H1 (cell line): ENCODE measurements at regions not wholly inside any gene's neighbourhood (a gene's known extent, or its start where the extent isn't known, plus 50 kb on each side); places are given as distances from the start of the nearest gene placed in this dataset.

Source experiments
- CTCF ChIA-PET: fragments of 300-600 bp; sonication (Branson Sonifier 250); formaldehyde crosslinking; loops from one replicate; lab custom pipeline; 2021; ENCODE audit not compliant: partially characterized antibody; lab: Charles Lee
- POLR2A ChIA-PET: fragments of 300-600 bp; sonication (Branson Sonifier 250); formaldehyde crosslinking; loops from one replicate; lab custom pipeline; 2021; ENCODE audit warnings: inconsistent platforms; ENCODE audit not compliant: partially characterized antibody; lab: Charles Lee
- DNase-seq, 2 experiments: peaks; one replicate each; pipeline versions ENCODE4 v3.0.0 to v3.0.0-alpha.2; 2010 to 2022; ENCODE audit warnings: low spot score in 2 of 2, low read depth in 1 of 2, mixed read lengths in 1 of 2
- FAIRE-seq: peaks from 2 replicates; lab custom pipeline; 2011; peaks lifted over from hg19 to GRCh38; lab: Jason Lieb, UNC
- H2AFZ ChIP-seq: 2 replicates; pipeline ENCODE4 v1.8.1; 2012; ENCODE audit warnings: low read length, inconsistent platforms
- H2AK5ac ChIP-seq: 2 replicates; pipeline ENCODE4 v1.6.1; 2013; ENCODE audit warnings: low read depth, low read length
- H2BK120ac ChIP-seq: replicated peaks from 2 replicates; pipeline ENCODE3; 2013; ENCODE audit warnings: low read depth, low read length, inconsistent platforms
- H2BK12ac ChIP-seq: 2 replicates; pipeline ENCODE4 v1.6.1; 2013; ENCODE audit warnings: low read depth, low read length
- H2BK15ac ChIP-seq: 2 replicates; pipeline ENCODE4 v1.6.1; 2013; ENCODE audit warnings: low read length
- H2BK20ac ChIP-seq: 2 replicates; pipeline ENCODE4 v1.6.1; 2013; ENCODE audit warnings: low read length
- H2BK5ac ChIP-seq: 2 replicates; pipeline ENCODE4 v1.6.1; 2013; ENCODE audit warnings: low read depth, low read length
- H3K14ac ChIP-seq: 2 replicates; pipeline ENCODE4 v1.6.1; 2013; ENCODE audit warnings: inconsistent platforms; ENCODE audit not compliant: insufficient read length
- H3K18ac ChIP-seq: 2 replicates; pipeline ENCODE4 v1.6.1; 2013; ENCODE audit warnings: low read length; ENCODE audit errors: extremely low read depth
- H3K23ac ChIP-seq: 2 replicates; pipeline ENCODE4 v1.6.1; 2013; ENCODE audit warnings: inconsistent platforms; ENCODE audit not compliant: insufficient read length
- H3K23me2 ChIP-seq: 2 replicates; pipeline ENCODE4 v1.6.1; 2013; ENCODE audit warnings: low read depth, low read length
- H3K27ac ChIP-seq: 2 replicates; pipeline ENCODE4 v1.6.1; 2011; ENCODE audit warnings: low read depth, low read length, inconsistent platforms
- H3K27me3 ChIP-seq, 4 experiments: replicated peaks in 1 of 4; 1 replicate in 1 of 4; 2 replicates in 3 of 4; pipeline versions ENCODE4 v1.6.1 to v1.8.1; 2011 to 2013; ENCODE audit warnings: low read length in 3 of 4, mild to moderate bottlenecking in 3 of 4, inconsistent platforms in 2 of 4, mixed read lengths in 2 of 4, moderate library complexity in 1 of 4; ENCODE audit not compliant: control insufficient read depth in 3 of 4, insufficient read depth in 3 of 4; ENCODE audit errors: extremely low read depth in 1 of 4
- H3K36me3 ChIP-seq, 4 experiments: 2 replicates each; pipeline versions ENCODE4 v1.6.1 to v1.8.1; 2011 to 2013; ENCODE audit warnings: mild to moderate bottlenecking in 4 of 4, low read length in 3 of 4, moderate library complexity in 2 of 4, control low read depth in 1 of 4, inconsistent platforms in 1 of 4; ENCODE audit not compliant: insufficient read depth in 4 of 4, control insufficient read depth in 2 of 4
- H3K4ac ChIP-seq: replicated peaks from 2 replicates; pipeline ENCODE3; 2013; ENCODE audit warnings: low read length, low read depth, mixed read lengths, inconsistent platforms; ENCODE audit not compliant: insufficient read length
- H3K4me1 ChIP-seq, 4 experiments: replicated peaks in 1 of 4; 1 replicate in 1 of 4; 2 replicates in 3 of 4; pipeline versions ENCODE4 v1.6.1 to v1.8.1; 2011 to 2013; ENCODE audit warnings: low read length in 3 of 4, inconsistent platforms in 2 of 4, mixed read lengths in 1 of 4; ENCODE audit not compliant: insufficient read depth in 4 of 4, control insufficient read depth in 3 of 4
- H3K4me2 ChIP-seq, 2 experiments: 2 replicates each; pipeline versions ENCODE4 v1.6.1 to v1.8.1; 2011 to 2013; ENCODE audit warnings: low read depth in 2 of 2, low read length in 2 of 2, control low read depth in 1 of 2, inconsistent platforms in 1 of 2, mild to moderate bottlenecking in 1 of 2; ENCODE audit not compliant: insufficient read depth in 1 of 2
- H3K4me3 ChIP-seq, 4 experiments: fragments of 200-600, 300-600 bp in 1 of 4; sonication (generic), shearing (Covaris generic), sonication (Bioruptor Twin) in 1 of 4; 2 replicates each; pipeline versions ENCODE4 v1.5.1 to v1.8.1; 2011 to 2016; ENCODE audit warnings: low read length in 4 of 4, low read depth in 3 of 4, control low read depth in 2 of 4, inconsistent platforms in 2 of 4, mild to moderate bottlenecking in 2 of 4, mixed read lengths in 1 of 4, moderate library complexity in 1 of 4; ENCODE audit not compliant: insufficient read depth in 2 of 4; ENCODE audit errors: extremely low read depth in 1 of 4
- H3K56ac ChIP-seq: replicated peaks from 2 replicates; pipeline ENCODE3; 2013; ENCODE audit warnings: low read depth, mild to moderate bottlenecking, mixed read lengths, low read length, inconsistent platforms; ENCODE audit not compliant: insufficient read length
- H3K79me1 ChIP-seq: 2 replicates; pipeline ENCODE4 v1.6.1; 2013; ENCODE audit warnings: low read depth, low read length, control low read depth
- H3K79me2 ChIP-seq, 2 experiments: 2 replicates each; pipeline versions ENCODE4 v1.6.1 to v1.8.1; 2012 to 2013; ENCODE audit warnings: low read length in 2 of 2, mild to moderate bottlenecking in 2 of 2, inconsistent platforms in 1 of 2; ENCODE audit not compliant: insufficient read depth in 2 of 2, control insufficient read depth in 1 of 2
- H3K9ac ChIP-seq, 4 experiments: replicated peaks in 1 of 4; 1 replicate in 1 of 4; 2 replicates in 3 of 4; pipeline versions ENCODE4 v1.6.1 to v1.8.1; 2011 to 2013; ENCODE audit warnings: low read depth in 3 of 4, low read length in 3 of 4, control low read depth in 2 of 4, mild to moderate bottlenecking in 2 of 4, moderate library complexity in 2 of 4, inconsistent platforms in 1 of 4; ENCODE audit errors: extremely low read depth in 1 of 4
- H3K9me3 ChIP-seq, 2 experiments: 2 replicates each; pipeline versions ENCODE4 v1.6.1 to v1.8.1; 2012 to 2013; ENCODE audit warnings: mild to moderate bottlenecking in 2 of 2, moderate library complexity in 2 of 2, control low read depth in 1 of 2, inconsistent platforms in 1 of 2, low read depth in 1 of 2, low read length in 1 of 2, mixed read lengths in 1 of 2; ENCODE audit not compliant: insufficient read depth in 2 of 2
- H4K20me1 ChIP-seq, 2 experiments: replicated peaks in 1 of 2; 2 replicates each; pipeline versions ENCODE3 to v1.8.1; 2011 to 2013; ENCODE audit warnings: inconsistent platforms in 2 of 2, low read length in 2 of 2, mild to moderate bottlenecking in 1 of 2; ENCODE audit not compliant: insufficient read depth in 2 of 2, control insufficient read depth in 1 of 2
- H4K5ac ChIP-seq: 2 replicates; pipeline ENCODE4 v1.6.1; 2013; ENCODE audit warnings: low read length, low read depth, mixed read lengths, inconsistent platforms; ENCODE audit not compliant: insufficient read length
- H4K8ac ChIP-seq: 2 replicates; pipeline ENCODE4 v1.8.0; 2013; ENCODE audit warnings: mild to moderate bottlenecking, moderate library complexity, low read length, inconsistent platforms; ENCODE audit not compliant: insufficient read depth; ENCODE audit errors: extremely low read depth
- H4K91ac ChIP-seq: replicated peaks from 2 replicates; pipeline ENCODE3; 2013; ENCODE audit warnings: low read length, mixed read lengths, inconsistent platforms; ENCODE audit not compliant: insufficient read length
- CTBP2 ChIP-seq: IDR thresholded peaks from 2 replicates; pipeline ENCODE4 v1.7.0; 2011; ENCODE audit warnings: borderline replicate concordance, mild to moderate bottlenecking, moderate library complexity, mixed read lengths, low read length; ENCODE audit not compliant: insufficient read depth, insufficient read length
- KDM4A ChIP-seq: IDR thresholded peaks from one replicate; pipeline ENCODE4 v1.7.1; 2012; ENCODE audit warnings: low read depth, mild to moderate bottlenecking, moderate library complexity, low read length, inconsistent platforms; ENCODE audit not compliant: severe bottlenecking
- NANOG ChIP-seq: IDR thresholded peaks from 2 replicates; pipeline ENCODE4 v1.6.1; 2011; ENCODE audit warnings: low read length, low read depth, mild to moderate bottlenecking, inconsistent platforms; ENCODE audit not compliant: insufficient read depth, poor library complexity, severe bottlenecking
- SAP30 ChIP-seq: fragments of 300-600 bp; sonication (generic); IDR thresholded peaks from 2 replicates; pipeline ENCODE4 v1.7.1; 2012; ENCODE audit warnings: low read length, moderate library complexity, mild to moderate bottlenecking, inconsistent platforms; ENCODE audit not compliant: insufficient read depth, insufficient replicate concordance
- SP4 ChIP-seq: IDR thresholded peaks from 2 replicates; pipeline ENCODE4 v1.6.1; 2012; ENCODE audit warnings: low read length, inconsistent platforms
- SUZ12 ChIP-seq: fragments of 200-600 bp; sonication (generic); IDR thresholded peaks from 2 replicates; pipeline ENCODE4 v1.6.1; 2012; ENCODE audit warnings: mild to moderate bottlenecking, inconsistent platforms, low read length, moderate library complexity, mixed read lengths
- TBP ChIP-seq: IDR thresholded peaks from 2 replicates; pipeline ENCODE4 v1.6.1; 2011; ENCODE audit warnings: low read depth, low read length, improper control_type of control experiment
- WGBS, 2 experiments: shearing (Covaris generic) in 1 of 2; methylation state at CpG; one replicate each; pipeline versions ENCODE4 v1.1.6 to v1.1.7; 2013 to 2015; ENCODE audit warnings: low lambda C conversion rate in 2 of 2, mixed read lengths in 2 of 2, inconsistent platforms in 1 of 2, low coverage in 1 of 2, missing lambda C conversion rate in 1 of 2; ENCODE audit not compliant: insufficient replicate concordance in 2 of 2, insufficient coverage in 1 of 2, insufficient read length in 1 of 2; ENCODE audit errors: extremely low coverage in 1 of 2, missing lambda C conversion rate in 1 of 2; 5-methylcytosine and 5-hydroxymethylcytosine counted together

- Histone ChIP-seq H2BK5ac (no peak overlapping the region), H3K79me1 (no peaks in the 10 kb centered on the region), H3K23me2 (no peaks in the 10 kb centered on the region), H2BK15ac (no peak overlapping the region), H2AFZ (no peak overlapping the region), H3K9ac (no peak overlapping the region), H3K56ac (no peak overlapping the region), H3K4me3 (no peak overlapping the region), H2BK120ac (no peak overlapping the region), H3K23ac (no peak overlapping the region), H4K8ac (no peak overlapping the region), H3K18ac (no peak overlapping the region), H4K91ac (no peak overlapping the region), H2BK20ac (no peak overlapping the region), H3K79me2 (no peaks in the 10 kb centered on the region), H3K14ac (no peak overlapping the region), H4K5ac (no peak overlapping the region), H3K4me2 (no peak overlapping the region), H2BK12ac (no peak overlapping the region), H2AK5ac (no peak overlapping the region), H4K20me1 (no peaks in the 10 kb centered on the region), H3K36me3 (no peaks in the 10 kb centered on the region), H3K27ac (no peak overlapping the region), H3K27me3 (no peaks in the 10 kb centered on the region), H3K4ac (no peak overlapping the region), H3K9me3 (no peaks in the 10 kb centered on the region), H3K4me1 (no peaks in the 10 kb centered on the region)
- CTCF ChIA-PET = no interaction called here
- DNase-seq = no peak
- POLR2A ChIA-PET = no interaction called here
- no peak for FAIRE-seq
- 88% methylated on average over 1 of the region's 1 CpG; no CpG with 5 or more reads in 1 of the 2 experiments for WGBS, 2 experiments
- TF ChIP-seq KDM4A (no peak), SUZ12 (no peak), SAP30 (no peak), CTBP2 (no peak), NANOG (no peak), TBP (no peak), SP4 (no peak)
Observed at GRCh38 chr16:63146251-63146650, 1110.0 kb upstream of the CDH8 start.
